ENCODE measurements at regions not wholly inside any gene's neighbourhood (a gene's known extent, or its start where the extent isn't known, plus 50 kb on each side); places are given as distances from the start of the nearest gene placed in this dataset.
A peak's percentile ranks its signal among the peaks of the same experiment; 100 is the strongest.
"Not testable (repeated sequence)": the region's sequence is repeated elsewhere in the genome, so short reads cannot be mapped to it uniquely, and the experiment has no call there.

DNA sequence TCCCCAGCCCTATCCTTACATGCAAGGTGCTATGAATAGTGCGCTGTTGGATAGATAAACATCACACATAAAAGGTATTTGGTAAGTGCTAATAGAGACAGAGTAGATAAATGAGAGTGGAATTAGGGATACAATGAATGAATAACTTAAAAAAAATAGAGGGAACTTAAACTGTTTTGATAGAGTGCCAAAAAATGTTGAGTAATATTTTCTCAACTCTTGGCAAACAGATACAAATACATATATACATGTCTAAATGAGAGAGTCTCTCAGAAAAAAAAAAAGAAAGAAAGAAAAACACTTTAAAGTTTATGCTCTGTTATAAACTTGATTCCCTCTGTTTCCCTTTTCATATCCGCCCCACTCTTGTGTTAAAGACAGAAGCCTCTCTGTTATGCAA lies 667.4 kb downstream of the ROBO2 start:
- DNase-seq = no peak

GRCh38 chr3:77709155-77709554 lies 669.3 kb downstream of the ROBO2 start:
- DNase-seq = no peak

- DNase-seq = no peak
Observed at GRCh38 chr3:77718311-77718710, 678.4 kb downstream of the ROBO2 start.

- no peak for DNase-seq
Observed at GRCh38 chr3:77720460-77720971, 680.6 kb downstream of the ROBO2 start.

- DNase-seq = no peak
Observed at GRCh38 chr3:77726517-77726916, 686.6 kb downstream of the ROBO2 start.

DNA sequence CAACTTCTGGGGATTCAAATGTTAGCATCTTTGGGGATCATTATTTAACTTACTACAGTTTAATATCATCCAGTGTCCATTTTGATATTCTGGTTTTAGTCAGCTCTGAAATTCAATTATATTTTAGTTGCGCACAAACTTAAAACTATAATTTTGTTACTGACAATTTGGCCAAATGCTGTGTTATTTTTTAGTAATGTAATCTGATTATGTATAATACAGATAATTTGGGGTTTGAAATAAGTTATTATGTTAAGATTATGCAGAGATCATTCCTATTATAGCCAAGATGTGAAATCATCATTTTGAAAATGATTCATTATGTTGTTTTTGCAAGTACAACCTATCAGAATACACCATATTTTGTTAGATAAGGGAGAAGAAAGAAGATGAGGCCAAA lies 706.1 kb downstream of the ROBO2 start:
- DNase-seq = no peak

DNA sequence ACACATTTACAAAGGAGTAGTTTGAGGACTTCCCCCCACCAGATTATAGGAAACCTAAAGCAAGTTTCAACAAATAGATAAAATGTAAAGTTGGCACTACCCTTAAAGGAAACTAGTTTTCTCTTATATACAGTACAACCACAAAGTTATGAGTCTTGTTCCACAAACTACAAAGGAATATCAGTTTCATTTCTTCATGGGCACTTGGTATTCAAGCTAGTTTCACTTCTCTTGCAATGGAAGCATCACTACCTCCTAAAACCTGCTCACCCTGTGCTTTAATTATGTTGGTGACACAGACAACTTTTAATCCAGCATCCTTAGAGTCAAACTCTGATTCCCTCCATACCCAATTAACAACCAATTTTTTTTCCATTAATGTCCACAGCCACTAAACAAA lies 707.0 kb downstream of the ROBO2 start:
- no peak for DNase-seq

DNA sequence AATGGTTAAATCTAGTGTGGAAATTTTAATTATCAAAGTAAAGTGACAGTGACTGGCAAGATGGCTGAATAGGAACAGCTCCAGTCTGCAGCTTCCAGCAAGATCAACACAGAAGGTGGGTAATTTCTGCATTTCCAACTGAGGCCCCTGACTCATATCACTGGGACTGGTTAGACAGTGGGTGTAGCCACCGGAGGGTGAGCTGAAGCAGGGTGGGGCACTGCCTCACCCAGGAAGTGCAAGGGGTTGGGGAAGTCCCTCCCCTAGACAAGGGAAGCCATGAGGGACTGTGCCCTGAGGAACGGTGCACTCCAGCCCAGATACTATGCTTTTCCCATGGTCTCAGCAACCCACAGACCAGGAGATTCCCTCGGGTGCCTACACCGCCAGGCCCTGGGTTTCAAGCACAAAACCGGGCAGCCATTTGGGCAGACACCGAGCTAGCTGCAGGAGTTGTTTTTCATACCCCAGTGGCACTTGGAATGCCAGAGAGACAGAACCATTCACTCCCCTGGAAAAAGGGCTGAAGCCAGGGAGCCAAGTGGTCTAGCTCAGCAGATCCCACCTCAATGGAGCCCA lies 716.6 kb downstream of the ROBO2 start:
- DNase-seq = not testable (repeated sequence)

DNA sequence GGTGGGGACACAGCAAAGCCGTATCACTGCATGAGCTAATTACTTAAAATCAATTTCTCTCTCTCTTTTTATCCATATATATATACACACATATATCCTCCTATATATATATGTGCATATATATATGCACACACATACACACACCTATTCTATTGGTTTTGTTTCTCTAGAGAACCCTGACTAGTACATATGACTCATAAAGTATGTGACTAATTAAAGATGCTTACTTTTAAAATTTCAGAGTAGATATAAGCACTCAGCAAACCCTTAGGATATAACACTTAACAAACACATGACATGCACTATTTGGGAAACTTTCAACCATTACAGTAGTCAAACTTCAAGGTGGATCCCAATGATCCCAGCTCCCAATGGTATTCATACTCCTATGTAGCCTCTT lies 732.6 kb downstream of the ROBO2 start:
- no peak for DNase-seq

DNA sequence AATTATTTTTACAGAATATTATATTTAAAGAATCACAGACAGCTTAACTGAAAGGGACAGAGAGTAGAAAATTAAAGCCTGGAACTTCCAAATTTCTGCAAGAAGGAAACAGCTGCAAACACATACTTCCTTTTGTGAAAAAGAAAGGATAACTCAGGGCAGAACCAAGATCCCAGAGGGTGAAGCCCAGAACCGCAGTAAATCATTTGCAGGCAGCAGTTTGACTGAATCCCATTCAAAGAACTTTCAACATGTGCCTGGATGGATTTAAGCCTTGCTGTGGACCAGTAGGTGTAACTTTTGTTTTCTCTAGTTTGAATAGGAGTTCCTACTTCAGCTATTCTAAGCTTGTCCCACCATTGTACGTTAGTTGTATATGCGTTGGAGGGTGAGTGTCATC lies 733.2 kb downstream of the ROBO2 start:
- no peak for DNase-seq

GRCh38 chr3:77780278-77780996 lies 740.5 kb downstream of the ROBO2 start:
- DNase-seq = peak; percentile 23 to 73

- DNase-seq = no peak
Observed at GRCh38 chr3:77786216-77786615, 746.3 kb downstream of the ROBO2 start.

GRCh38 chr3:77795013-77795412 lies 755.1 kb downstream of the ROBO2 start:
- no peak for DNase-seq

DNA sequence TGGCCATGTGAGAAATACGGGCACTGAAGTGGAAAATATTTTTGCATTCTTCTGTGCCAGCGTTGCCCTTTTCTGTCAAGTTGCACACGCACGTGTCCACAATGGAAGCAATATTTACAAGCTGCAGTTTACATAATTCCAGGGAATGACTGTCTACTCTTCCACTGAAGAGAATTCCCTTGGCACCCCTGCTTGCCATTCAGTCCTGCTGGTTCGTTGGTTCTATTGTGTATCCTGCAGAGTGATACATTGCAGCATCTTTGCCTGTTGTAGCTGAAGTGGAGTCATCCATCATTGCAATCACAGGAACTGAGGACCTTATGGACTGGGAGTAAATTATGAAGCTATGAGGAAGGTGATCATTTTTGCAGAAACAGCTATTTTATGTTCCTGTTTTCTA lies 759.4 kb downstream of the ROBO2 start:
- DNase-seq = no peak

- DNase-seq = no peak
Observed at GRCh38 chr3:77800893-77801292, 761.0 kb downstream of the ROBO2 start.

DNA sequence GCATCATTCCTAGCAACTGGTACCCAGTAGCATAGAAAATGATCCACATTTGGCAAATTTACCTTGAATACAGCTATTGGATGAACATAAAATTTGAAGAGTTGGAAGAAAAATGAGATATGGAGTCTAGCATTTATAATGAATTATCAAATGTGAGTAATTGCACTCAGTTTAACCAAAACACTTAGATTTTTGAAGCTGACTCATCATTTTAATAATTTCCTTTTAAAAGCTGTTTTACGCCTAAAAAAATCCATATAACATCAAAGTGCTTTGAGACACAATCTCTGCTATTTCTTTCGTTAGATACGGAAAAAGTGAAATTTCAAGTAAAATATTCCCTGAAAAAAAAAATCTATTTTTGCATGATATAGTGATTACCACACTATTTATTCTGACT lies 767.4 kb downstream of the ROBO2 start:
- DNase-seq = no peak

DNA sequence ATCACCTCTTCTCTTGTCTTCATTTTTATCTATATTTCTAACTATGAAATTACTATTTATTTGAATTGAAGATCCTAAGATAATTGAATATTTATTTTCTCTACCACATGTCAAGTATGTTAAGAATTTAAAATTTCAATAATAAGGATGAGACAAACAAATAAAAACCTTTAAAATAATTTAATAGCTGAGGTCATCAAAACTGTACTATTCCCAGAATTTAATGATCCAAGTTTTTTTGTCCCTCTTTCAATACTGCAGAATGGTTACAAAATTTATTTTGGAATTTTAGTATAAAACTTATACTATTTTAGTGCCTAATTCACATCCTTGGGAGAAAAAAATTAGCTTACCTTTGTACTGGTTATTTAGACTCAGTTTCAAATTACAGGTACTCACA lies 774.9 kb downstream of the ROBO2 start:
- DNase-seq = no peak

DNA sequence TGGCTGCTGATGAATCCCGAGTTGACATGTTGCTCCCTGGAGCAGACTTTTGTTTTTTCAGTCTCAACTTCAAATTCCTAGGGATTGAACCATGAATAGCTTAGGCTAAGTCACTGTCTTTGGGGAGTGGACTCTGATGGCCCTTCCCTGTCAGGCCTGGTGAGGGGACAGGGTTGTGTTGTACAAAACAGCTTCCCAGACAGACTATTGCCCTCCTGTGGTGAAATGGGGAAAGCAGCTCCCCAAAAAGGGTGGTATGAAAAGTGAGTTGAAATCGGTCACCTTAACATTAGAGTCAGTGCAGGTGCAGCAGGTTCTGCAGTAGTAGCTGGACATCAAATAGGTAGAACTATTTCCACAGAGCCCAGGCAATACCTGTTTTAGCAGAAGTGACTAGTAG lies 775.6 kb downstream of the ROBO2 start:
- peak; percentile 3 to 49 for DNase-seq

GRCh38 chr3:77816366-77816765 lies 776.5 kb downstream of the ROBO2 start:
- DNase-seq = no peak

DNA sequence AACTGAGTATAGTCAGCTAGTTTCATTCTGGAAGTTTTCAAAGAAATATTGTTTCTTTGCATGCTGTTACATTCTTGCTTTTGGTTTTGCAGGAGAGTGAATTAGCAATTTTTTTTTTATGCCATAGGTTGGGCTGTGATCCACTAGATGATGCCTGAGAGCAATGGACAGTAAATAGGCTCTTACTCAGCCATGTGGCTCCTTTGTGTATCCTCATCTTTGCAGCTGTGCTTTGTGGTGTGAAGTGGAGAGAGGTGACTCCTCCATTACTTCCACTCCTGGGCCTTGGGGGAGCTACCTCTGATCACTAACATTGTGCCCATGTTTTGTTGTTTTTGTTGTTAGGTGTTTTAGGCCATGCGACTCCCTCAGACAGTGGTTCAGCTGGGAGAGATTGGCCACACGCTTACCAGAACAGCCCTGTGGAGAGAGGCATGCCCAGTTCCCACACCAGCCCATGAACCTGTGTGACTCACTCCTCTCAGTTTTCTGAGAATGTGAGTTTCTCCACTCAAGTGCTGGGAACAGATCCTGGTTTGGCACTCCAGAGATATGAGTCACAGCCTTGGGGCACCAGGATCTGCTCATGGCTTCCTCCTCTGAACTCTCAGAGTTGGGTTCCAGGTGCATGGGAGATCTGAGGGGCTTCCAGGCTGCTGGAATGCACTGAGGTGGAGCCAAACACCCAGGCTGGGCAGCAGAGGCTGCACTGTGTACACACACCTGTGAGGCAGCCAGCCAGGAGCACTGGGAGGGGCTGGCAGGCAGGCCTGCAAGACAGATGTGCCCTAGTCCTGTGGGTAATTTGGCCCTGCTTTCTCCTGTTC lies 785.3 kb downstream of the ROBO2 start:
- DNase-seq = no peak

- no peak for DNase-seq
Observed at GRCh38 chr3:77835921-77836320, 796.0 kb downstream of the ROBO2 start.

DNA sequence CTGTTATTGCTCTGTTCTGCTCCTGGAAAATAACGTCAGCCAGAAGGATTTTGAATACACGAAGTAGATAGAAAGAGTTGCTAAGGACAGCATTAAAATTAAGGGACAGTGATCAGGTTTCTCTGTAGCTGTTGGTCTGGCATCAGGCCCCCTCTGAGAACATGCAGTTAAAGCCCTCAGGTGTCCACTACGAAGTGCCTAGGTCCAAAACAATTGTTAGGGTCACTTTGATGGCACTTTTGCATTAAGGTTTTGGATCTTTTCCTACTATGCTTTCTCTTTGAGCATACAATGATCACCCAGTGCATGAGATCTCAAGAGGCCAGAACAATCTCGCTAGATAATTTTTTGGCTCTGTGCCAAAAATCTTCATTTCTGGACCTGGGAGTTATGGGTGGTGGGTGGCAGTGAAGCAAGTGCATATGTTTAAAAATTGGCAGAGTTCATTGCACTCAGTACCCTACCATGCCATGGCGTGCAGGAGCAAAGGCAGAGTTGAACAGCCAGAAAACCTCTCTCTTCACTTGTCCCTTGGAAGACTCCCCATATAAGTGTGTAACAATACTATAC lies 797.6 kb downstream of the ROBO2 start:
- no peak for DNase-seq

- DNase-seq = no peak
Observed at GRCh38 chr3:77859156-77859555, 819.3 kb downstream of the ROBO2 start.

DNA sequence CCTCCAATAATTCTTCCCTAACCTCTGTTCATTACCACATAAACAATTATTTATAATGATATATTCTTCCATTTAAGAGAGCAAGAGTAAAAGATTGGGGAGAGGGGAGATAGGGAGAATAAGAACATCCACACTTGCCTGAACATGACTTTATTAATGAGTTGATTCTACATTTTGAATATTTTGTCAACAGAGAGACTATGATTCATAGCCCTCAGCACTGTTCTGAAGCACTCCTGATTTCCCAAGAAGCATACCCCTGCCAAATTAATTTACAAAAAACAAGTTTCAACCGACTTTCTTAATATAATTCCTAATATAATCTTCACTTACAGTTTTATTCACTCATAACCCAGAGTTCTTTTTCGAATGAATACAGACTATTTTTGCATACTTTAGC lies 828.8 kb downstream of the ROBO2 start:
- no peak for DNase-seq

All from NCI-H524 (cell line).